HG02884 (cell line): ENCODE measurements at regions not wholly inside any gene's neighbourhood (a gene's known extent, or its start where the extent isn't known, plus 50 kb on each side); places are given as distances from the start of the nearest gene placed in this dataset.
"Not testable (repeated sequence)": the region's sequence is repeated elsewhere in the genome, so short reads cannot be mapped to it uniquely, and the experiment has no call there.

Experiments used
- ATAC-seq: cut with Tn5 transposase; IDR thresholded peaks from one replicate; pipeline ENCODE4 v1.9.1; 2021; ENCODE audit warnings: mild to moderate bottlenecking, moderate library complexity; ENCODE audit not compliant: unreplicated experiment

- ATAC-seq, result peak; percentile 89
These were observed 57.1 kb upstream of the KMT2E start for GRCh38 chr7:104956753-104957450.

DNA sequence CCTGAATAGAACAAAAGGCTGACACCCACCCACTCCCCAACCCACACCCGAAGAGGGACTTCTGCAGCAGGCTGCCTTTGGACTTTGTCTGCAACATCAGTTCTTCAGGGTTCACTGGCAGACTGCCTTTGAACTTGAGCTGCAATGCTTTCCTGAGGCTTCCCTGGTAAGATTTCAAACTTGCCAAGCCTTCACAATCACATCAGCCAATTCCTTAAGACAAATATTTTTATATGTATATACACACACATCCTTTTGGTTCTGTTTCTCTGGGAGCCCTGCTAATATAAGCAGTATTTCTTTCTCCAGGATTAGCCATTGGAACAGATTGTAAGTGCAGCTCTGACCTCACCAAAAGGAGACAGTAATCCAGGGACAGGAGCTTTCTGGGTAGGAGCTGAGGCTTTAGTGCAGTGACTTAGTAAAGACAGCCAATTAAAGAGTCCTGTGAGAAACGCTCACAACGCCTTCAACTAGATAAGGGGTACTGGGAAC is 55.6 kb upstream of the KMT2E start:
- no peak for ATAC-seq

DNA sequence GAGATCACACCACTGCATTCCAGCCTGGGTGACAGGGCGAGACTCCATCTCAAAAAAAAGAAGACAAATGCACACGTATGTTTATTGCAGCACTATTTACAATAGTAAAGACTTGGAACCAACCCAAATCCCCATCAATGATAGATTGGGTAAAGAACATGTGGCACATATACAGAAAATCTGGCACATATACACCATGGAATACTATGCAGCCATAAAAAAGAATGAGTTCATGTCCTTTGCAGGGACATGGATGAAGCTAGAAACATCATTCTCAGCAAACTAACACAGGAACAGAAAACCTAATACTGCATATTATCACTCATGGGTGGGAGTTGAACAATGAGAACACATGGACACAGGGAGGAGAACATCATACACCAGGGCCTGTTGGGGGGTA is 54.5 kb upstream of the KMT2E start:
- not testable (repeated sequence) for ATAC-seq

GRCh38 chr7:104960741-104961448 is 53.1 kb upstream of the KMT2E start:
- ATAC-seq, result no peak

DNA sequence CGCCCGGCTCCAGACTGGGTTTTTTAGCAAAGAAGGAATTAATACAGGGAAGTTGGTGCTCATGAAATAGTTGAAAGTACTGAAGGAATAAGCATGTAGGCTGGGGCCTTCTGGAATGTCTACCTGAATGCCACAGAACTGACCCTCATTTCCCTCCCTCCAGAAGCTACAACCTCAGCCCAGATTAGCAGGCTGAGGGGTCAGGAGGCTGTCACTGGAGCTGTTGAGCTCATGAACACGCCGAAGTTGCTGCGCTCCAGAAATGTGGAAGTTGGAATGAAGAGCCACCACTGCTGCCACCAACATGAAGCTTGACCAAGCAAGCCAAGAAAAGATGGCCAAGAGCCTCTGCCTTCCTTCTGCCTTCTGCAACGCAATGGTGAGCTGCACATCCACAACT is 52.2 kb upstream of the KMT2E start:
- ATAC-seq, result no peak

GRCh38 chr7:104962781-104963180 is 51.2 kb upstream of the KMT2E start:
- ATAC-seq, result no peak

DNA sequence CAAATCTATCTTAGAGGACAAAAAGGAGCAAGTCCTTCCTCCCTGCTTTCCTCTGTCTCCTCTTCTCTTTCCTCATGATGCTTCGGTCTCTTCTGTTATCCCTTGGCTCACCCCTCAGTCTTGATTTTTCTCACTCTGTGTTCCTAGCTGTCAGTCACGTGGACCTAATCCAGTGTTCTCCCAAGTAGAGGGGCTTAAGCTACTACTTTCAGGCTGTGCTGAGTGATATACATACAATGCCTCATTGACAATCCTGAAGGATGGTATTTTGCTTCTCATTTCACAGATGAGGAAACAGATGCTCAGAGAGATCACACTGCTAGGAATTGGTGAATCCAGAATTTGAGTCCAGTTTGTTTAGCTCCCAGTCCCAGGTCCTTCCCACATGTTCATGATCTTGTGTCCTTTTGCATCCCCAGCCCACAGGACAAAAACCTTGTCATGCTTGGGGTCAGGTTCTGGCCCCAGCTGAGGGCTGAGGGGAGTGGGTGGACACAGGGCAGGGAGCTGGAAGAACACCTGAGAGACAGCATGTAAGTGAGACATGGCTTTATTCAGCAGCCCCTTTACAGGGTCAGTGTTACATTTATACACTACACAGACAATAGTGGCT is 50.5 kb upstream of the KMT2E start:
- ATAC-seq, result no peak

GRCh38 chr7:104963991-104964385 is 50.0 kb upstream of the KMT2E start:
- no peak for ATAC-seq
